AG09319 (cell line): ENCODE measurements at regions not wholly inside any gene's neighbourhood (a gene's known extent, or its start where the extent isn't known, plus 50 kb on each side); places are given as distances from the start of the nearest gene placed in this dataset.

Experiments used
- DNase-seq: peaks from one replicate; pipeline ENCODE4 v3.0.0-alpha.2; 2010; ENCODE audit warnings: low read depth; ENCODE audit errors: extremely low read depth
- TF ChIP-seq, protein P1 (sequence below): IDR thresholded peaks from 2 replicates; pipeline ENCODE4 v1.5.1; 2011; ENCODE audit warnings: low read depth, mild to moderate bottlenecking, inconsistent platforms, low read length, moderate library complexity

DNA sequence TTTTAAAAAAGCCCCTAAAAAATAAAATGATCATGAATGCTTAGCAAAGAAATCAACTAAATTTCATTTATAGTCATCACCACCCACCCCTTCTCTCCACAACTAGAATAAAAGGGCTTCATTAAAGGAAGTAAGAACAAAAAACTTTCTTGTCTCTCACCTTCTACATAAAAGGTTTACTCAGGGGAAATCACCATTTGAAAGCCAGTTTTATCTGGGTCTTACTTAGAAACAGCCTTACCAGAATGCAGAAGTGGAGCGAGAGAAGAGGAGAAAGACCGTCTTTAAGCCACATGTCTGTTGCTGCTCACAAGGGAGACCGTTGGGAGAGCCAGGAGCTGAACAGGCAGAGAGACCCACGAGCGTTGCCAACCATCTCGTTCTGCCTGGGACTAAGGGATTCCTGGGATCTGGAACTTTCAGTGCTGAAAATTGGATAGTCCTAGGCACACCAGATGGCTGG lies 350.1 kb upstream of the PROK2 start:
- DNase-seq: no peak
- TF ChIP-seq, protein P1, sequence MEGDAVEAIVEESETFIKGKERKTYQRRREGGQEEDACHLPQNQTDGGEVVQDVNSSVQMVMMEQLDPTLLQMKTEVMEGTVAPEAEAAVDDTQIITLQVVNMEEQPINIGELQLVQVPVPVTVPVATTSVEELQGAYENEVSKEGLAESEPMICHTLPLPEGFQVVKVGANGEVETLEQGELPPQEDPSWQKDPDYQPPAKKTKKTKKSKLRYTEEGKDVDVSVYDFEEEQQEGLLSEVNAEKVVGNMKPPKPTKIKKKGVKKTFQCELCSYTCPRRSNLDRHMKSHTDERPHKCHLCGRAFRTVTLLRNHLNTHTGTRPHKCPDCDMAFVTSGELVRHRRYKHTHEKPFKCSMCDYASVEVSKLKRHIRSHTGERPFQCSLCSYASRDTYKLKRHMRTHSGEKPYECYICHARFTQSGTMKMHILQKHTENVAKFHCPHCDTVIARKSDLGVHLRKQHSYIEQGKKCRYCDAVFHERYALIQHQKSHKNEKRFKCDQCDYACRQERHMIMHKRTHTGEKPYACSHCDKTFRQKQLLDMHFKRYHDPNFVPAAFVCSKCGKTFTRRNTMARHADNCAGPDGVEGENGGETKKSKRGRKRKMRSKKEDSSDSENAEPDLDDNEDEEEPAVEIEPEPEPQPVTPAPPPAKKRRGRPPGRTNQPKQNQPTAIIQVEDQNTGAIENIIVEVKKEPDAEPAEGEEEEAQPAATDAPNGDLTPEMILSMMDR: no peak

DNA sequence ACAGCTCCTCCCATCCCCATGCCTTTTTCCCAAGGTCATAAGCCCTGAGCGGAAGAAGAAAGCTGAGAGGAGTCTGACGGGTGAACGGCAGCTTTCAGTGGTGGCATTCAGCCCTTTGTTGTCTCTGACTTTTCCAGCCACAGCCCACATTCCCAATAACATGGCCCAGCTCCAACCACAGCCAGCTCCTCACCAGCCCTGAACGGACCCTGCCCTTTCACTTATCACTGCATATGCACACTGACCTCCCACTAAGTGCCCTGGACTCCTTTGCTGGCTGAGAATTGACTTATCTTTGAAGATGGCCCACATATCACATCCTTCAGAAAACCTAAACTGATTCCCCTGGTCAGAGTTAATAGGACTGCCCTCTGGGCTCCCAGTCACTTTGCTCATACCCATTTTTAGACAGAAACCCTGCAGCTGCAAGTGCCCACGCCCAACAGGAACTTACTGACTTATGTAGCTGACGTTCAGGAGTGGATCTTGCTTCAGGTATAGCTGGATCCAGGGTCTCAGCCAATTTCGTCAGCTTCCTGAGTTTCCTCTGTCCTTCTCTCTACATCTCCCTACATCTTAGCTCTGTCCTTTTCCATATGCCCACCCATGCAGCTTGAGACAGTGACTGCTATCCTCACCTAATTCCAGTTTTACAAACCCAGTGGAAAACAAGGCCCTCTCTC lies 348.5 kb upstream of the PROK2 start:
- no peak for DNase-seq

DNA sequence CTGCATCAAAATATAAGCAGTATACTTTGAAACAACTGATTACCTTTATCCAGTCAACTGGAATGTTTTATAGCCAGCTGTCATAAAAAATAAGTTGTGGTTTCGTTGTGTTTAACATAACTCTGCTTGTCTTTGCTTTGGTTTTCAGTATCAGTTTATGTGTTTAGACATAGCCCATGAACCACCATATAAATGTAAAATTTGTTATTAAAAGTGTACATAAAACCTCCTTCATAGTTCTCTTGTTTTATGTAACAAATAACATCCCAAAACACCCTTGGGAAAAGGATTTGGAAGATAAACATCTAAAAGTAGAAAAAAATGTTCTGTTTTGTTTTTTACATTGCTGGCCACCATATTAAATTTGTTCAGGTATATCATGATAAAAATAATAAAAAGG lies 347.0 kb upstream of the PROK2 start:
- no peak for DNase-seq
- TF ChIP-seq, protein P1: no peak

More for the DNA sequence above, 348.5 kb upstream of the PROK2 start:
- TF ChIP-seq, protein P1: no peak

DNA sequence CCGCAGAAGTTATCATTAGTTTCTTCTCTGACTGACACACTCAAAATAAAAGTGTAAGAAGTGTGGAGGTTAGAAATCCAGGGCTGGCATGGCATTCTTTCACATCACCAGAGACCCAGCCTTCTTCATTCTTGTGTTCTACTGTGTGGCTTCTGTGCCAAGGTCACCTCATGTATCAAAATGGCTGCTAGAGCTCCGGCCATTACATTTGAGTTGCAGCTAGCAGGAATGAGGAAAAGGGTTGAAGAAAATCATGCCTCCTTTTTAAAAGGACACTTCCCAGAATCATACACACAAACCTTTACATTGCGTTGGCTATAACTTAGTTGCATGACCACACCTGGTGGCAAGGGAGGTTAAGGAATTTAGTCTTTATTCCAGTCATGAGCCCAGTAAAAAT lies 345.6 kb upstream of the PROK2 start:
- TF ChIP-seq, protein P1: no peak
- no peak for DNase-seq

DNA sequence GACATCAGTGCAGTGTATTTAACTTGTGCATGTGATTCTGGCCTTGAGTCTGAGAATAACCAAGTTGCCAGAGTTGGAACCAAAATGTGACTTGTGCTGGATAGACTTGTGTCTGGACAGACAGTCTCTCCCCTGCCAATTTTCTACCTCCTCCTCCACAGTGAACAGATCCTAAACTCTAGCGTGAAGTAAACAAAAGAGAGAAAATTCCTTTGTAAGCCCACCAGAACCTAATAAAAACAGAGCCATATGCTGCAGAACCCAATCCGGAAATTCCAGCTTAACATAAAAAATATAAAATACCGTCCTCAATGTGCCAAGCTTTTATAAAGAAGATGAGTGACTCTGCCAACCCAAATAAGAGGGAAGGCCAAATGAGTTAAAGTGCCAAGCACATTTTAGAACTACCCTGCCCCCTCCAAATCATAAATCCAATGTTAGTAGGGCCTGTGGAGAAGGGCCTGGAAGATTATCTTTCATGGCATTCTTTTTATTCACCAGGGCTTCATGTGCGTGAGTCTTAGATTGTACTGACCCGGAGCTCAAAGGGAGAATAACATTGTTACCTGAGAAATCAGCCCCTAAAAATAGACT lies 344.6 kb upstream of the PROK2 start:
- DNase-seq: no peak
- TF ChIP-seq, protein P1: no peak

DNA sequence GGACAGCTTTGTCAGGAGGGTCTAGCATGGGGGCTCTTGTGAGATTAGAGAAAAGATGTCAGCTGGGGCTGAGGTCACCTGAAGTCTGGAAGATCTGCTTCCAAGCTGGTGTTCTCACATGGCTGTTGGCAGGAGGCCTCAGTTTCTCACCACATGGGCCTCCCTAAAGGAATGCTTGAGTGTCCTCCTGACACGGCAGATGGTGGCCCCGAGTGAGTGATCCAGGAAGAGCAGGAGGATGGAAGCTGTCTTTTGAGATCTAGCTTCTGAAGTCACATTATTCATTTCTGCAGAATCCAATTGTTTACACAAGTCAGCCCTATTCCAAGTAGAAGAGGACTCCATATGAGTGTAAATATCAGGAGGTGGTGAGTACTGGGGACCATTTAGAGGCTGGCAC lies 344.0 kb upstream of the PROK2 start:
- TF ChIP-seq, protein P1: no peak
- no peak for DNase-seq

DNA sequence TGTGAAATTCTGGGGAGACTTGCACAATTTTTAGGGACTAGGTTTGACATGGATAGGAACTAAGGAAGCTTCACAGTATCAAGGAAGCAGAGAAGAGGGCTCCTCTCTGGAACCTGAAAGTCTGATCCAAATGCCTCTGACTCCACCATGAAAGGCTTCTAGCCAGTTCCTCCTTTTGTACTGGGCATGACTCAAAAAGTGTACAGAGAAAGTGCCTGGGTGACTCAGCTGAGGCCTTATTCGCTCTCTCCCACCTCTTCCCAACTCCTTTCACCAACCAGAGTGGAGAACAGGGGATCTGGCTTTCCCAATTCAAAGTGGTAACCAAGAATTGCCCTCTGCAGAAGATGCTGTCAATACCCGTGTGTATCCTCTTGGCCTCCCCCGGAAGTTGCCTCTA lies 342.9 kb upstream of the PROK2 start:
- TF ChIP-seq, protein P1: no peak
- DNase-seq: no peak
